Pulmonary artery endothelial cell (primary cell): ENCODE measurements at regions not wholly inside any gene's neighbourhood (a gene's known extent, or its start where the extent isn't known, plus 50 kb on each side); places are given as distances from the start of the nearest gene placed in this dataset.
"Not testable (repeated sequence)": the region's sequence is repeated elsewhere in the genome, so short reads cannot be mapped to it uniquely, and the experiment has no call there.

Experiments used
- DNase-seq: peaks from one replicate; pipeline ENCODE4 v3.0.0-alpha.2; 2011; ENCODE audit warnings: low read depth, low spot score

- DNase-seq = no peak
Measured at GRCh38 chr21:38613686-38614085, 115.4 kb upstream of the ERG start.

DNA sequence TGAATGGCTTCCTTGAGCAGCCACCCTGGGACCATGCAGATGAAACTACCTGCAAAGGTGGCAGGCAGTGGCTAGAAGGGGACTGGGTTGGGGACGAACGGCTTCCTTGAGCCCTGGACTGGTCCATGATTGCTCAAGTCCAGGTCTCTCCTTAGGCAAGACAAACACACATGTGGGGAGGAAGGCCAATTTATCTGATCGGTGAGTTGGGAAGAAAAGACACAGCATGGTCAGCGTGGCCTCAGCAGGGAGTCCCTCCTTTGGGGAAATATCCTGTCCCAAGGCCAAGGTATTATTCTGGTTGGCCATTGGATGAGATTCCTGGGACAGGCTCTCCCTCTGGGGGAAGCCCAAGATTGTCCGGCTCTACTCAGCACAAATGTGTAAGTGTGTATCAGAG lies 116.3 kb upstream of the ERG start:
- no peak for DNase-seq

DNA sequence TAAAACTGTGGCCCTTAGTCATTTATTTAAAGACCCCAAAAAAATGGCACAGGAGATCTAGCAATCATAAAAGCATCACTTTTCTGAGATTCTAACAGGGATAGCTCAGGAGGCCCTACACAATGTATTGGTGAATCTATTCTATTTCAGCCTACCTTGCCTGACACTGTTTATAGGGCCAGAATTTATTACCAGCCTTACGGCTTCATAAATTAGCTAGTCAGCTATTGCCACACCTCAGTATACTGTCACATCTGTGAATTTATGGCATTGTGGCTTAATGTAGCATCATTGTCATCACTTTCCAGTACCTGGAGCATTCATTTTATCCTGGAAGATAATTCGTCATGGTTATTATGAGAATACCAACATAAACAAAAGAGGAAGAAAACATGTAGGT lies 121.2 kb upstream of the ERG start:
- DNase-seq = no peak

GRCh38 chr21:38619992-38620479 lies 121.8 kb upstream of the ERG start:
- DNase-seq = no peak

DNA sequence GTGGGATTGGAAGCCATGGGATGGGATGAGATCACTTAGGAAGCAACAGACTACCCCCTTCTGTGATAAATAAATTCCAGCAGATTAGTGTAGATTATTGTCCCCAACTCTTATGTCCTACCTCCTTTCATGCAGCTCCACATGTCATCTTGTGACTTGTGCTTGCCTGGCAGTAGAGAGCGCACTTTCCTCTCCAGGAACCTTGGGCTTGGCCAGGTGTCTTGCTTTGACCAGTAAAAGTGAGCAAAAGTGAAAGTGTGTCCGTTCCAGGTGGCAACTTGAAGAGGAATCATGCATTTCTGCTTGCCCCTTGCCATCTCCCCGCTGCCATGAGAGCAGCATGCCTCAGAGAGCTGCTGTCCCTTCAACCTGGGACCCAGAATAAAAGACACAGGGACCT lies 122.9 kb upstream of the ERG start:
- DNase-seq = no peak

- DNase-seq = no peak
Measured at GRCh38 chr21:38622081-38622826, 124.0 kb upstream of the ERG start.

DNA sequence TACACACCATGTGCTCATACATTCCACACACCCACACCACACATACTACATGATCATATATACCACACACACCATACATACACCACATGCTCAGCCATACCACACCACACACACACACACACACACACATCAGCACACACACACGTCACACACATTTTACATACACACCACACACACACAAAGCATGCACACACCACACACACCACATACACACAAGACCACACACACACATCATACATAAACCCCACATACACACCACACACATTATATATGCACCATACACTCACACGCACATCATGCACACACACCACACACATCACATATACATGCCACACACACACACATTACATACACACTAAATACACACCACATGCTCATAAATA lies 124.5 kb upstream of the ERG start:
- DNase-seq = no peak

DNA sequence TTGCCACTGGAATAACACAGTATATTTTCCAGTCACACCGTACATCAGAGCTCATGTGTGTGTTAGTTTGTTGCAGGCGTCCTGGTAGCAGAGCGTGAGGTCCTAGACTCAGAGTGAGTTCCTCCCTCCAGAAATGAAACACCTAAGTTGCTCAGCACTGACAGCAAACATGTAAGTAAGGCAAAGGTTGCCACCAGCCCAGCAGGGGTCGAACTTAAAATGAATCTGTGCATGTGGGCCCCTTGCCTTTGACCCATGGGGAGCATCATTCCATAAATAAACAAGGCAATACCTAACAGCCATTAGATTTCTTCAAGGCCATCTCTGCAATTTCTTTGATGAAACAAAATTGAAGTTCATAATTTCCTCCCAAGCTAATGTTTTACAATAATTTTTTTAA lies 125.3 kb upstream of the ERG start:
- DNase-seq = no peak

GRCh38 chr21:38625000-38625399 lies 126.7 kb upstream of the ERG start:
- no peak for DNase-seq

DNA sequence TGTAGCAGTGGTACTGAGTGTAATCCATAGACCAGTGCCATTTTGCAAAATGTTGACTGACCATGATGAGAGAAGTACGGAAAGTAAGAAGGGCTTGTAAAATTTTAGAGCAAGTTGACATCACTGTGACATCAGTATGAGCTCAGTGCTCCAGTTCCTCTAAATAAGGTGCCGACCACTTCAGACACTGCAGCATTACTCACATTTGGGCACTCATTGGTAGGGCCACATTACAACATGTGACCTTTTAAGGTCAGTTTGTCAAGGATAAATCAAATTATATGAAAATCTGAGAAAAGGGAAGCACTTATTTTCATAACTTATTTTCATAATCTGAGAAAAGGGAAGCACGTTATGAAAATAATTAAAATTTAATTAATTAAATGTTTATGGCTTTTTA lies 128.0 kb upstream of the ERG start:
- no peak for DNase-seq

DNA sequence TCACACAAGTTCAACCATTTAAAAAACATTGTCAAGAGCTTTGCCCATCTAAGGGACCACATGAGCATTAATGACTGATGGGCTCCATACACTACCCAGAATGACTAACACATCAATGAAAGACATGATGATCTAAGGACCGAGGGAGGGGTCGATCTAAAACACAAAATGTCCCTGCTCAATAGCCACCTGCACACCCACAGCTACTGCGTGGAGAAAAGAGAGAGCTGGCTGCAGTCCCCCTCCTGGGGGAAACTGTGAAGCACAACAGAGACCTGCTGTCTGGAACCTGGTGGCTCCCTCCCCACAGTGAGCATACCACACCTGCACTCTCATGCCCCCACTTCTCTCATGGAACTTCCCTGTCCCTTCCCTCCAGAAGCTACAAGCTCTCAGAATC lies 130.1 kb upstream of the ERG start:
- DNase-seq = no peak

- DNase-seq = no peak
Measured at GRCh38 chr21:38631206-38631605, 132.9 kb upstream of the ERG start.

DNA sequence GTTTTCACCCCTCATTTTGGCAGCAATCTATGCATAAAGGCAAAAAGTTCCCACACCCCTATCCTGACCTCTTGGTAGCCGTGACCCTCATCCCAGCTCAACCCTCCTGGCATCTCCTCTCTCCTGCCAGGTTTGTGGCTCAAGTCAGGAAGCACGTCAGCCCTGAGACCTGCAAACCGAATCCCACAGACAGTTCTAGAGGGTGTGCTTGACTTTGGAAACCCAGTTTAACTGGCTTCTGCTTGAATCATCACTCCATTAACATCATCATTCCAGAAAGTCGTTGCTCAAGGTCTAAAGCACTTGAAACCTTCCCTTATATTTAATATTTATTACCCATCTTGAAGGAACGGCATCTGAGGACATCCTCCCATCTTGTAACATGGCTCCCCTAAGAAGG lies 133.4 kb upstream of the ERG start:
- no peak for DNase-seq

DNA sequence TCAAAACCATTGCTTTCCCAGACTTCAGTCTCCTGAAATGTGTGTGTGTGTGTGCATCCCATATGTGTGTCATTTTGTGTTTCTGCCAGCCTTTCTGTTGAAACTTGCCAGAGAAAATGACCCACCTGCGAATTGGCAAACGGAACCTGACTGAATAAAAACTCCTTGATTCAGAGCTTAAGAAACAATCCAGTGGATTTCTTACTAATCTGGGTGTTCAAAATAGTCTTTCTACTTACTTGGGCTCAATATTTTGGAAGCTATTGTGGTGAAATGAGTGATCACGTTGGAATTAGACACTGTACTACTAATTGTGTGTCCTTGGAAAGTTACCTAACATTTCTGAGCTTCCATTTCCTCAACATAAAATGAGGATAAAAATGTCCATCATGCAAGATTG lies 138.9 kb upstream of the ERG start:
- DNase-seq = no peak

- no peak for DNase-seq
Measured at GRCh38 chr21:38639571-38640354, 141.5 kb upstream of the ERG start.

DNA sequence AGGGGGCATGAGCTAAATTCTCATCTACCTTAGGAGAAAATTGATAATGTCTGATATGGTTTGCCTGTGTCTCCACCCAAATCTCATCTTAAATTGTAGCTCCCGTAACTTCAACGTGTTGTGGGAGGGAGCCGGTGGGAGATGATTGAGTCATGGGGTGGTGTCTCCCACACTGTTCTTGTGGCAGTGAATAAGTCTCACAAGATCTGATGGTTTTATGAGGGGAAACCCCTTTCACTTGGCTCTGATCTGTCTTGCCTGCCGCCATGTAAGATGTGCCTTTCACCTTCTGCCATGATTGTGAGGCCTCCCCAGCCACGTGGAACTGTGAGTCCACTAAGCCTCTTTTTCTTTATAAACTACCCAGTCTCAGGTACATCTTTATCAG lies 142.1 kb upstream of the ERG start:
- not testable (repeated sequence) for DNase-seq

DNA sequence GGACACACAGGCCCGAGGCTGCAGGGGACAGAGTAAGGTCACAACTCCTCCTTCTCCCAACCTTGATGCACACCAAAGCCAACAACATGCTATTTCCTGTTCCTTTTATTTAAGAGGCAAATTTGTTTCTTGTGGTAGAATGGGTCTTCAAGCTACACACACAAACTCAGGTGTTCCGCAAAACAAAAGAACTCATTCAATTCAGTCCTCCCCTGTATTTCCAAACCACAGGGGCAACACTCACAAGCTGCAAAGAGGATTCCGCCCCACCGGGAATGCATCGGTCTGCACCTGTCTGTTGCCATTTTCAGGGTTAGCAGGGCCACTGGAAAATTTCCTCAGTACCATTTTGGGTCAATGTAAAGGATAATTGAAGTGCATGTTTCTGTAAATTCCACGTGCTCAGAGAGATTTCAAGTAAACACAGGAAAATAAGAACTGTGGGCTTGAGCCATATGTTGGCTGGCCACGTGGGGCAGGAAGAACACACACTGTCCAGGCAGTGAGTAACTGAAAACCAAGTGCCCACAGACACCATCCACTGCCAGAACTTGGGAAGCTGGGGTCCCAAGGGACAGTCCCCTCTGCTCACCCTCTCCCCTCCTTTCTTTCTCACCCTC lies 145.2 kb upstream of the ERG start:
- no peak for DNase-seq

GRCh38 chr21:38645282-38645681 lies 147.0 kb upstream of the ERG start:
- no peak for DNase-seq

GRCh38 chr21:38646213-38646837 lies 148.0 kb upstream of the ERG start:
- DNase-seq = no peak

- DNase-seq = no peak
Measured at GRCh38 chr21:38649120-38649519, 150.8 kb upstream of the ERG start.

DNA sequence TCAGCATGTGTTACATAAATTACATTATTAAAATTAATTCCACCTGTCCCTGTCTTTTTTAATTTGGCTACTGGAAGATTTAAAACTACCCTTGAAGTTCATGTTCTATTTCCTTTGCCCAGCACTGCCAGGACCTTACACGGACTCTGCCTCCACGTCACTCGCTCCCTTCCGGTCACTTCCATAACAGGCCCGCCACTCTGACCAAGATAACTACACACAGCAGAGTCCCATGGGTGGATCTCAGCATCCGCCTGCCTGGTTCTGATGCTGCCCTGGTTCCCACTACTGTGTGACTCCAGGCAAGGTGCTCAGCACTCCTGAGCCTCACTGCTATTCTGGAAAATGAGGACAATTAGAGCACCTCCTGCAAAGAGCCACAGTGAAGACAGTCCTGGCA lies 153.3 kb upstream of the ERG start:
- DNase-seq = no peak

DNA sequence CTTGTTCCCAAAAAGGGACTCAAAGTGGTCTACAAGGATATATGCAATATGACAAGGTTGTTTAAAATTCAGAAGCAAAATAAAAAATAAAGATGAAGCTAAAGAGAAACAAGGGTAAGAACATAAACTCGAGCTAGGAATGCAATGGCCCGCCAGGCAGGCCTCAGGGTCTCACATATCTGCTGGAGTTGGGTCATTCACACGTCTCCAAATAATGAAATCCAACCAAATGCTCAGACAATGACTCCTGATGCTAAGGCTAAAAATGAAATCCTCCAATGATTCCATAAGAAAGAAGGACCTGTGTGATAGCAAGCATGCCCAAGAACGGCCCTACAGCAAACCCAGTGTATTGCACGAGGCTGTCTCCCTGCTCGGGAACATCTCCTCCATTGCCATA lies 153.3 kb upstream of the ETS2 start:
- DNase-seq = no peak
